ENCODE measurements at regions not wholly inside any gene's neighbourhood (a gene's known extent, or its start where the extent isn't known, plus 50 kb on each side); places are given as distances from the start of the nearest gene placed in this dataset.

GRCh38 chr12:107921062-107921461, 146.6 kb downstream of the ASCL4 start:
- no peak for DNase-seq
- in situ Hi-C loops (cut with MboI; ENCODE audit: low sequenced_read_pairs in 4 of 4): no loop called here
- intact Hi-C loops (cut with DNase I; ENCODE audit: low total_unique reads): no loop called here

GRCh38 chr12:107925125-107925524, 150.6 kb downstream of the ASCL4 start:
- in situ Hi-C loops (cut with MboI; ENCODE audit: low sequenced_read_pairs in 4 of 4): no loop called here
- intact Hi-C loops (cut with DNase I; ENCODE audit: low total_unique reads): no loop called here
- ATAC-seq (no peak), DNase-seq (no peak)
- Histone ChIP-seq H3K27ac (no peak overlapping the region), H3K36me3 (no peaks in the 10 kb centered on the region), H3K4me3 (no peak overlapping the region), H3K9me3 (no peaks in the 10 kb centered on the region), H3K4me1 (no peaks in the 10 kb centered on the region), H3K27me3 (peaks cover 0 to 6% (median 0%) of the 10 kb centered on the region in 3 donors)
- TF ChIP-seq CTCF (IDR thresholded peaks at IDR 0.05 in 4 of 5, conservative IDR thresholded peaks at IDR 0.05 in 1 of 5) (no peak), POLR2A (IDR thresholded peaks at IDR 0.05) (no peak)

More at GRCh38 chr12:107921062-107921461, 146.6 kb downstream of the ASCL4 start:
- H3K9me3 ChIP-seq: no peaks in the 10 kb centered on the region
- H3K36me3 ChIP-seq: no peaks in the 10 kb centered on the region
- TF ChIP-seq POLR2A (IDR thresholded peaks at IDR 0.05) (no peak), CTCF (IDR thresholded peaks at IDR 0.05 in 4 of 5, conservative IDR thresholded peaks at IDR 0.05 in 1 of 5) (no peak)
- H3K27me3 ChIP-seq: peaks cover 0 to 4% (median 0%) of the 10 kb centered on the region in 3 donors
- no peak overlapping the region for H3K27ac ChIP-seq
- no peak overlapping the region for H3K4me3 ChIP-seq
- ATAC-seq: no peak
- no peaks in the 10 kb centered on the region for H3K4me1 ChIP-seq

- ATAC-seq (no peak), DNase-seq (no peak)
- H3K27ac ChIP-seq: no peak overlapping the region
- no peak overlapping the region for H3K4me3 ChIP-seq
- TF ChIP-seq POLR2A (IDR thresholded peaks at IDR 0.05) (no peak), CTCF (IDR thresholded peaks at IDR 0.05 in 4 of 5, conservative IDR thresholded peaks at IDR 0.05 in 1 of 5) (no peak)
- no peaks in the 10 kb centered on the region for H3K4me1 ChIP-seq
- H3K27me3 ChIP-seq: peaks cover 0 to 10% (median 0%) of the 10 kb centered on the region in 3 donors
- intact Hi-C loops (cut with DNase I; ENCODE audit: low total_unique reads): no loop called here
- in situ Hi-C loops (cut with MboI; ENCODE audit: low sequenced_read_pairs in 4 of 4): no loop called here
- no peaks in the 10 kb centered on the region for H3K9me3 ChIP-seq
- no peaks in the 10 kb centered on the region for H3K36me3 ChIP-seq
Measured at GRCh38 chr12:107929436-107929835, 154.9 kb downstream of the ASCL4 start.

GRCh38 chr12:107931761-107932160, 157.3 kb downstream of the ASCL4 start:
- intact Hi-C loops (cut with DNase I; ENCODE audit: low total_unique reads) (no loop called here), in situ Hi-C loops (cut with MboI; ENCODE audit: low sequenced_read_pairs in 4 of 4) (no loop called here)
- H3K9me3 ChIP-seq: no peaks in the 10 kb centered on the region
- H3K27ac ChIP-seq: no peak overlapping the region
- H3K4me3 ChIP-seq: no peak overlapping the region
- peaks cover 0 to 10% (median 0%) of the 10 kb centered on the region in 3 donors for H3K27me3 ChIP-seq
- H3K36me3 ChIP-seq: no peaks in the 10 kb centered on the region
- no peaks in the 10 kb centered on the region for H3K4me1 ChIP-seq
- DNase-seq (no peak), ATAC-seq (no peak)
- no peak for TF ChIP-seq POLR2A (IDR thresholded peaks at IDR 0.05)
- no peak for TF ChIP-seq CTCF (IDR thresholded peaks at IDR 0.05 in 4 of 5, conservative IDR thresholded peaks at IDR 0.05 in 1 of 5)

GRCh38 chr12:107938446-107938845, 163.9 kb downstream of the ASCL4 start:
- H3K27me3 ChIP-seq: no peaks in the 10 kb centered on the region
- H3K27ac ChIP-seq: no peak overlapping the region
- DNase-seq (no peak), ATAC-seq (no peak)
- in situ Hi-C loops (cut with MboI; ENCODE audit: low sequenced_read_pairs in 4 of 4): no loop called here
- TF ChIP-seq CTCF (IDR thresholded peaks at IDR 0.05 in 4 of 5, conservative IDR thresholded peaks at IDR 0.05 in 1 of 5) (no peak), POLR2A (IDR thresholded peaks at IDR 0.05) (no peak)
- no peak overlapping the region for H3K4me3 ChIP-seq
- no peaks in the 10 kb centered on the region for H3K36me3 ChIP-seq
- no peaks in the 10 kb centered on the region for H3K4me1 ChIP-seq
- intact Hi-C loops (cut with DNase I; ENCODE audit: low total_unique reads): no loop called here
- no peaks in the 10 kb centered on the region for H3K9me3 ChIP-seq

All from gastrocnemius medialis (tissue), 4 donors.